CD4-positive, alpha-beta T cell treated with Interleukin-6 at 100 ng/mL for 8 hours (primary cell): ENCODE measurements at regions not wholly inside any gene's neighbourhood (a gene's known extent, or its start where the extent isn't known, plus 50 kb on each side); places are given as distances from the start of the nearest gene placed in this dataset.

ENCODE experiments used
- DNase-seq: peaks from one replicate; pipeline ENCODE4 v3.0.0-alpha.2; 2020; ENCODE audit warnings: mixed read lengths, low spot score

- no peak for DNase-seq
These were observed 1175.1 kb upstream of the ACVR2A start for GRCh38 chr2:146669735-146670134.

- no peak for DNase-seq
These were observed 1178.5 kb upstream of the ACVR2A start for GRCh38 chr2:146666340-146666739.

GRCh38 chr2:146665800-146666199 lies 1179.0 kb upstream of the ACVR2A start:
- DNase-seq: no peak

- DNase-seq: no peak
These were observed 1183.2 kb upstream of the ACVR2A start for GRCh38 chr2:146661473-146662096.

GRCh38 chr2:146659976-146660375 lies 1184.9 kb upstream of the ACVR2A start:
- DNase-seq: no peak

- DNase-seq: no peak
These were observed 1192.5 kb upstream of the ACVR2A start for GRCh38 chr2:146652311-146652710.

- DNase-seq: no peak
These were observed 1193.5 kb upstream of the ACVR2A start for GRCh38 chr2:146651361-146651760.

- no peak for DNase-seq
These were observed 1202.8 kb upstream of the ACVR2A start for GRCh38 chr2:146642066-146642465.

GRCh38 chr2:146634230-146635097 lies 1210.4 kb upstream of the ACVR2A start:
- DNase-seq: no peak

- no peak for DNase-seq
These were observed 1211.7 kb upstream of the ACVR2A start for GRCh38 chr2:146633159-146633558.

- no peak for DNase-seq
These were observed 1212.1 kb upstream of the ACVR2A start for GRCh38 chr2:146632707-146633106.

GRCh38 chr2:146624430-146625160 lies 1220.2 kb upstream of the ACVR2A start:
- DNase-seq: no peak

GRCh38 chr2:146623771-146624170 lies 1221.1 kb upstream of the ACVR2A start:
- no peak for DNase-seq

GRCh38 chr2:146621656-146622055 lies 1223.2 kb upstream of the ACVR2A start:
- no peak for DNase-seq

- DNase-seq: no peak
These were observed 1229.1 kb upstream of the ACVR2A start for GRCh38 chr2:146615778-146616177.

- no peak for DNase-seq
These were observed 1236.3 kb upstream of the ACVR2A start for GRCh38 chr2:146608490-146608889.

GRCh38 chr2:146604521-146604920 lies 1240.3 kb upstream of the ACVR2A start:
- DNase-seq: no peak

GRCh38 chr2:146602856-146603255 lies 1242.0 kb upstream of the ACVR2A start:
- DNase-seq: no peak

- no peak for DNase-seq
These were observed 1242.4 kb upstream of the ACVR2A start for GRCh38 chr2:146602383-146602782.

GRCh38 chr2:146598791-146599190 lies 1246.0 kb upstream of the ACVR2A start:
- no peak for DNase-seq

- no peak for DNase-seq
These were observed 1247.5 kb upstream of the ACVR2A start for GRCh38 chr2:146597291-146597690.

GRCh38 chr2:146591908-146592307 lies 1252.9 kb upstream of the ACVR2A start:
- no peak for DNase-seq

- no peak for DNase-seq
These were observed 1257.5 kb upstream of the ACVR2A start for GRCh38 chr2:146587291-146587713.
